ENCODE measurements at regions not wholly inside any gene's neighbourhood (a gene's known extent, or its start where the extent isn't known, plus 50 kb on each side); places are given as distances from the start of the nearest gene placed in this dataset.
"Not testable (repeated sequence)": the region's sequence is repeated elsewhere in the genome, so short reads cannot be mapped to it uniquely, and the experiment has no call there.

- Mint-ChIP-seq H3K9me3 (ENCODE audit: low read depth) (no peaks in the 10 kb centered on the region), H3K4me1 (peaks cover 6% of the 10 kb centered on the region), H3K27me3 (peaks cover 18% of the 10 kb centered on the region), H3K4me3 (no peak overlapping the region), H3K27ac (no peak overlapping the region), H3K36me3 (ENCODE audit: low read depth) (no peaks in the 10 kb centered on the region)
- no peak for ATAC-seq
- intact Hi-C loops (cut with DNase I, micrococcal nuclease): no loop called here
- CTCF ChIA-PET: interaction anchor here (1.3 to 1.8 kb wide), 2 partner anchors 12 to 405 kb away, joined by 3 to 7 read pairs; no protein-coding TSS in a partner anchor
- DNase-seq: no peak
- POLR2A ChIA-PET: no interaction called here
These were observed 61.4 kb downstream of the NXNL2 start for GRCh38 chr9:88596376-88596775.

DNA sequence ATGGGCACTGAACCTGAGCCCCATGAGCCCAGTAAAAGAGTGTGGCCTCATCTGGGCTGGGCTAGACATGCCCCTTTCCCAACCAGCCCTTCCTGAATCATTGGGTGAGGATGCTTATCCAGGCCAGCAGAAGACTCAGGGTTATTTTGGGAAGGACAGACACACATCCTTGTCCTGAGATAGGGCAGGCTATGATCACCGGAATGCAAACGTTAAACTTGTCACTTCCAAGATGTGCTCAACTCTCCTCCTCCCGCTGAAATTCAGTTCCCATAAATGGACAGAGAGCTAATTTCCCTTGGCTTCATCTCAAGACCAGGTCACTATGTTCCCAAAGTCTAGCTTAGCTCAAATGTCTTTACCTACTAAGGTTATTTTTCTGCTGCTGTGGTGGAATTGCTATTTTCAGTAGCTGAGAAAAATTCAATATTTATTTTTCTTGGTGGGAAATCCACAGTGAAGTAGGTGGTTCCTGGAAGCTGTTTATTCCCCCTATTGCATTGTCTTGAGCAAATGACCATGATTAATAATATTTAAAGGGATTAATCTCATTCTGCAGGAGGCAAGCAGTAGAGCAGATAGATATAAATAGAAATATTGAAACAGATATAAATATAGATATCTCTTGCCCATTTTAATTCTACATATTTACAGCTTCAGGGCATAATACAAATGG is 70.0 kb downstream of the NXNL2 start:
- H3K27me3 Mint-ChIP-seq: peaks cover 13% of the 10 kb centered on the region
- intact Hi-C loops (cut with DNase I, micrococcal nuclease): no loop called here
- ChIA-PET CTCF (interaction anchor here (0.6 to 1.2 kb wide), 3 partner anchors 26 to 646 kb away, joined by 3 read pairs; no protein-coding TSS in a partner anchor), POLR2A (no interaction called here)
- H3K27ac Mint-ChIP-seq: no peak overlapping the region
- DNase-seq: no peak
- no peaks in the 10 kb centered on the region for H3K36me3 Mint-ChIP-seq (ENCODE audit: low read depth)
- no peak for ATAC-seq
- no peaks in the 10 kb centered on the region for H3K4me1 Mint-ChIP-seq
- no peak overlapping the region for H3K4me3 Mint-ChIP-seq
- no peaks in the 10 kb centered on the region for H3K9me3 Mint-ChIP-seq (ENCODE audit: low read depth)

DNA sequence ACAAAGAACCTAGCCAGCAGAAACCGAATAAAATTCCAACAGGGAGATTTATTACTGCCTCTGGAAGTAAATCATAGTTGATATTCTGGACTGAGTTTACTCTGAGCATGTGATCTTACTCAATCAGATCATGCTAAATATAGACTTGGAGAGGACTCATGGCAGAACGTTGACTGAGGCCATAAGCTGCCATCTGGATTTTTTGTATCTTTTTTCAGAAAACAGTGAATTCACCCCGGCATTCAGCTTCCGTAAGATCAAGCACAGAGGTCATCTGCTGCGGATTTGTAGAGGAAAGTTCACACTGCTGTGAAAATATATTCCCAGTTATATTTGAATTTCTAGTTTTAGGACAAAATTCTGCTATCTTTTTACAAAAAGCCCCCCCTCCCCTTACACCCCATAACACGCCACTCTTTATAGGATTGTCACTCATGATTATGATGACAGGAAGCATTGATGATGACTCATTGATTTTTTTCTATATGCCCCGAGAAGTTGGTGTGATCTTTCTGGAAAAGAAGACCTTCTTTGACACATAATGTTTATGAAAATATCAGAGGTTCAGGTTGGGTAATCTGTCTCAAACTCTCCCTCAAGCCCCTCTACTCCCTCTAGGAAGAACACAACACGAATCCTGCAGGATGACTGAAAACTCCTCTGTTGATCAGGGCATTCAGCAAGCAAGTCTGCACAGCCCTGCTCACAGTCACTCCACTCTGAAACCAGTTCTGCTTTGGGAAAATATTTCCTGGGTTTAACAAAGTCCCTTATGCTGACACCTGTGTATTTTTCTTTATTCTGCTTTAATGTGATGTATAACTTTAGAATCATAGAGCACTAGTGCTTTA is 70.8 kb downstream of the NXNL2 start:
- intact Hi-C loops (cut with DNase I, micrococcal nuclease): no loop called here
- ChIA-PET CTCF (interaction anchor here (0.6 to 1.2 kb wide), 3 partner anchors 27 to 647 kb away, joined by 3 read pairs; no protein-coding TSS in a partner anchor), POLR2A (no interaction called here)
- no peaks in the 10 kb centered on the region for H3K9me3 Mint-ChIP-seq (ENCODE audit: low read depth)
- ATAC-seq (no peak), DNase-seq (no peak)
- H3K27me3 Mint-ChIP-seq: peaks cover 11% of the 10 kb centered on the region
- no peaks in the 10 kb centered on the region for H3K4me1 Mint-ChIP-seq
- no peak overlapping the region for H3K4me3 Mint-ChIP-seq
- H3K36me3 Mint-ChIP-seq (ENCODE audit: low read depth): no peaks in the 10 kb centered on the region
- H3K27ac Mint-ChIP-seq: no peak overlapping the region

GRCh38 chr9:88614359-88614758 is 79.4 kb downstream of the NXNL2 start:
- ChIA-PET CTCF (no interaction called here), POLR2A (no interaction called here)
- H3K4me1 Mint-ChIP-seq: no peaks in the 10 kb centered on the region
- no peak for ATAC-seq
- intact Hi-C loops (cut with DNase I, micrococcal nuclease): no loop called here
- DNase-seq: no peak
- H3K27me3 Mint-ChIP-seq: peaks cover 10% of the 10 kb centered on the region
- H3K4me3 Mint-ChIP-seq: no peak overlapping the region
- H3K9me3 Mint-ChIP-seq (ENCODE audit: low read depth): peaks cover 15% of the 10 kb centered on the region
- H3K27ac Mint-ChIP-seq: no peak overlapping the region
- peaks cover 2% of the 10 kb centered on the region for H3K36me3 Mint-ChIP-seq (ENCODE audit: low read depth)

DNA sequence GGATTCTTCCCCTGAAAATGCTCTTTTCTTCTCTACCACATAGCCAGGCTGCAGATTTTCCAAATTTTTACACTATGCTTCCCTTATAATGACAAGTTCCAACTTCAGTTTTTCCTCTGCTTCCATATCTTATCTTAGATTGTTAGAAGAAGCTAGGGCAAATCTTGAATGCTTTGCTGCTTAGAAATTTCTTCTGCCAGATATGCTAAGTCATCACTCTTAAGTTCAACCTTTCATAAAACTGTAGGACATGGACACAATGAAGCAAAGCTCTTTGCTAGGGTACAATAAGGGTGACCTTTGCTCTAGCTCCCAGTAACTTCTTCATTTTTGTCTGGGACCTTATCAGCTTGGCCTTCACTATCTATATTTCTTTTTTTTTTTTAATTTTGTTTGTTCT is 88.7 kb downstream of the NXNL2 start:
- Mint-ChIP-seq H3K4me3 (no peak overlapping the region), H3K27ac (no peak overlapping the region), H3K27me3 (peaks cover 3% of the 10 kb centered on the region), H3K9me3 (ENCODE audit: low read depth) (peaks cover 2% of the 10 kb centered on the region), H3K4me1 (no peaks in the 10 kb centered on the region), H3K36me3 (ENCODE audit: low read depth) (no peaks in the 10 kb centered on the region)
- DNase-seq (no peak), ATAC-seq (no peak)
- ChIA-PET CTCF (interaction anchor here (0.6 kb wide), 1 partner anchor 313 kb away, joined by 3 read pairs; no protein-coding TSS in a partner anchor), POLR2A (no interaction called here)
- intact Hi-C loops (cut with DNase I, micrococcal nuclease): no loop called here

DNA sequence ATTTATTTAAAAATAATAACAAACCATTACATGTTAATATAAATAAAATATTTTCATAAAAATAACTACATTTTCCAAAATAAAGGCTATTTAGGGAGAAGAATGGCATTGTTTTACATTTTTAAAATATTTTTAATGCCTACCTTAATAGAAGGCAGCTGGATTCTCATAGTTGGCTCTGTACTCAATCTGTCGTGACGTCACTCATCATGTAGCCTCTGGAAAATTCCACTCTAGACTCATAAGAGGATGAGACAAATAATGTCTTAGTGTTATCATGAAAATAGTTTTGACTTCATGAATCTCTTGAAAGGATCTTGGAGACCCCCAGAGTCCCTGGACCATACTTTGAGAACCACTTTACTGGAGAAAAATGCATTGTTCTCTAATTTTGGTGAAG is 93.1 kb downstream of the NXNL2 start:
- no peak overlapping the region for H3K27ac Mint-ChIP-seq
- no peaks in the 10 kb centered on the region for H3K36me3 Mint-ChIP-seq (ENCODE audit: low read depth)
- no peaks in the 10 kb centered on the region for H3K4me1 Mint-ChIP-seq
- POLR2A ChIA-PET: no interaction called here
- H3K4me3 Mint-ChIP-seq: no peak overlapping the region
- no peak for DNase-seq
- no peak for ATAC-seq
- intact Hi-C loops (cut with DNase I, micrococcal nuclease): no loop called here
- CTCF ChIA-PET: no interaction called here
- no peaks in the 10 kb centered on the region for H3K9me3 Mint-ChIP-seq (ENCODE audit: low read depth)
- H3K27me3 Mint-ChIP-seq: peaks cover 4% of the 10 kb centered on the region

GRCh38 chr9:88628811-88629210 is 93.8 kb downstream of the NXNL2 start:
- ChIA-PET POLR2A (no interaction called here), CTCF (interaction anchor here (0.9 kb wide), 1 partner anchor 344 kb away, joined by 3 read pairs; no protein-coding TSS in a partner anchor)

GRCh38 chr9:88630574-88630973 is 95.6 kb downstream of the NXNL2 start:
- POLR2A ChIA-PET; ATAC-seq; H3K4me3 Mint-ChIP-seq; H3K4me1 Mint-ChIP-seq; H3K9me3 Mint-ChIP-seq (ENCODE audit: low read depth); CTCF ChIA-PET; DNase-seq; H3K36me3 Mint-ChIP-seq (ENCODE audit: low read depth); intact Hi-C loops (cut with DNase I, micrococcal nuclease); H3K27ac Mint-ChIP-seq: not testable (repeated sequence)
- H3K27me3 Mint-ChIP-seq: peaks cover 14% of the 10 kb centered on the region

More at GRCh38 chr9:88628811-88629210, 93.8 kb downstream of the NXNL2 start:
- Mint-ChIP-seq H3K36me3 (ENCODE audit: low read depth) (no peaks in the 10 kb centered on the region), H3K27ac (no peak overlapping the region), H3K4me3 (no peak overlapping the region), H3K4me1 (no peaks in the 10 kb centered on the region), H3K9me3 (ENCODE audit: low read depth) (no peaks in the 10 kb centered on the region), H3K27me3 (peaks cover 8% of the 10 kb centered on the region)
- ATAC-seq (no peak), DNase-seq (no peak)
- intact Hi-C loops (cut with DNase I, micrococcal nuclease): no loop called here

- POLR2A ChIA-PET: interaction anchor here (0.6 kb wide), 1 partner anchor 1343 kb away, joined by 3 read pairs; no protein-coding TSS in a partner anchor
- peaks cover 43% of the 10 kb centered on the region for H3K27me3 Mint-ChIP-seq
- H3K4me3 Mint-ChIP-seq: no peak overlapping the region
- intact Hi-C loops (cut with DNase I, micrococcal nuclease): no loop called here
- H3K4me1 Mint-ChIP-seq: no peaks in the 10 kb centered on the region
- H3K9me3 Mint-ChIP-seq (ENCODE audit: low read depth): peaks cover 20% of the 10 kb centered on the region
- no peaks in the 10 kb centered on the region for H3K36me3 Mint-ChIP-seq (ENCODE audit: low read depth)
- DNase-seq: no peak
- CTCF ChIA-PET: interaction anchor here (0.6 to 0.7 kb wide), 2 partner anchors 27 to 56 kb away, joined by 3 read pairs; no protein-coding TSS in a partner anchor
- H3K27ac Mint-ChIP-seq: no peak overlapping the region
- no peak for ATAC-seq
These were observed 100.2 kb downstream of the NXNL2 start for GRCh38 chr9:88635151-88635550.

- Mint-ChIP-seq H3K27me3 (peaks cover 52% of the 10 kb centered on the region), H3K27ac (no peak overlapping the region), H3K4me3 (no peak overlapping the region), H3K36me3 (ENCODE audit: low read depth) (no peaks in the 10 kb centered on the region), H3K9me3 (ENCODE audit: low read depth) (peaks cover 14% of the 10 kb centered on the region), H3K4me1 (no peaks in the 10 kb centered on the region)
- POLR2A ChIA-PET: no interaction called here
- intact Hi-C loops (cut with DNase I, micrococcal nuclease): no loop called here
- CTCF ChIA-PET: no interaction called here
- DNase-seq (no peak), ATAC-seq (no peak)
These were observed 106.7 kb downstream of the NXNL2 start for GRCh38 chr9:88641456-88642240.

- ATAC-seq (no peak), DNase-seq (no peak)
- ChIA-PET POLR2A (no interaction called here), CTCF (no interaction called here)
- Mint-ChIP-seq H3K36me3 (ENCODE audit: low read depth) (no peaks in the 10 kb centered on the region), H3K4me3 (no peak overlapping the region), H3K27me3 (peaks cover 48% of the 10 kb centered on the region), H3K27ac (no peak overlapping the region), H3K4me1 (no peaks in the 10 kb centered on the region), H3K9me3 (ENCODE audit: low read depth) (peaks cover 10% of the 10 kb centered on the region)
- intact Hi-C loops (cut with DNase I, micrococcal nuclease): no loop called here
These were observed 107.4 kb downstream of the NXNL2 start for GRCh38 chr9:88642336-88642735.

Measured in activated CD4-positive, alpha-beta T cell treated with anti-CD3 and anti-CD28 coated beads for 36 hours (primary cell).